ENCODE measurements at regions not wholly inside any gene's neighbourhood (a gene's known extent, or its start where the extent isn't known, plus 50 kb on each side); places are given as distances from the start of the nearest gene placed in this dataset.

DNA sequence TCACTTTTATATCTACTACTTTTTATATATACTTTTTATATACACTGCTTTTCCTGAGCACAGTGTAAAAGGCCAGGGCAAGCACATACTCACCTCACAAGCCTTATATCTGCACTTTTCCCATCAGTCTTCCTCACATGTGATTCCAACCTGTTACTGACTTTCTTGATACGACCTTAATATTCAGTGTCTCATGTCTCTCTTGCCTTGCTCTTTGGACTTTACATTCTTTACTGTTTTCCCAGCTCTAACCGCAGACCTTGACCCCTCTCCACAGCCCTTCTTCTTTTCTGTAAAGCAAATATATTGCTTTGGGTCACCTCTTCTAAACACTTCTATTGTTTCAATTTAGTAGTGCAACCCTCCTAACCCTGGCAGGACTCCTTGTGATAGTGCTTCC lies 353.1 kb upstream of the ANO5 start:
- no peaks in the 10 kb centered on the region for H3K36me3 ChIP-seq (replicated peaks in 1 of 2; ENCODE audit: control insufficient read depth in 1 of 2, insufficient read depth in 2 of 2, low read length in 1 of 2)
- no peak overlapping the region for H2AFZ ChIP-seq (ENCODE audit: low read depth)
- WGBS (ENCODE audit: low lambda C conversion rate), result 44% methylated on average over 2 of the region's 2 CpGs
- POLR2A ChIA-PET, result no interaction called here
- TF ChIP-seq, protein P1, sequence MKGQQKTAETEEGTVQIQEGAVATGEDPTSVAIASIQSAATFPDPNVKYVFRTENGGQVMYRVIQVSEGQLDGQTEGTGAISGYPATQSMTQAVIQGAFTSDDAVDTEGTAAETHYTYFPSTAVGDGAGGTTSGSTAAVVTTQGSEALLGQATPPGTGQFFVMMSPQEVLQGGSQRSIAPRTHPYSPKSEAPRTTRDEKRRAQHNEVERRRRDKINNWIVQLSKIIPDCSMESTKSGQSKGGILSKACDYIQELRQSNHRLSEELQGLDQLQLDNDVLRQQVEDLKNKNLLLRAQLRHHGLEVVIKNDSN (IDR thresholded peaks at IDR 0.05; ENCODE audit: borderline replicate concordance, low read depth), result no peak
- no peak for TF ChIP-seq TEAD4 (IDR thresholded peaks at IDR 0.05; ENCODE audit: borderline replicate concordance, insufficient read depth)
- no peak for TF ChIP-seq TAF1 (IDR thresholded peaks at IDR 0.05; ENCODE audit: borderline replicate concordance, low read depth, low read length)
- TF ChIP-seq, protein P2, sequence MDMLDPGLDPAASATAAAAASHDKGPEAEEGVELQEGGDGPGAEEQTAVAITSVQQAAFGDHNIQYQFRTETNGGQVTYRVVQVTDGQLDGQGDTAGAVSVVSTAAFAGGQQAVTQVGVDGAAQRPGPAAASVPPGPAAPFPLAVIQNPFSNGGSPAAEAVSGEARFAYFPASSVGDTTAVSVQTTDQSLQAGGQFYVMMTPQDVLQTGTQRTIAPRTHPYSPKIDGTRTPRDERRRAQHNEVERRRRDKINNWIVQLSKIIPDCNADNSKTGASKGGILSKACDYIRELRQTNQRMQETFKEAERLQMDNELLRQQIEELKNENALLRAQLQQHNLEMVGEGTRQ (IDR thresholded peaks at IDR 0.05; ENCODE audit: borderline replicate concordance, low read depth, low read length), result no peak
- TF ChIP-seq CHD2 (IDR thresholded peaks at IDR 0.05; ENCODE audit: low read length, partially characterized antibody), result no peak
- no peak for TF ChIP-seq TCF12 (IDR thresholded peaks at IDR 0.05)
- TF ChIP-seq SMC3 (IDR thresholded peaks at IDR 0.05; ENCODE audit: low read depth, low read length), result no peak
- TF ChIP-seq FOXM1 (IDR thresholded peaks at IDR 0.05; ENCODE audit: low read depth), result no peak
- no peak for TF ChIP-seq GATA2 (CRISPR knock-in tag; IDR thresholded peaks at IDR 0.05)
- no peak for TF ChIP-seq ELF1 (IDR thresholded peaks at IDR 0.05)
- TF ChIP-seq, protein P3, sequence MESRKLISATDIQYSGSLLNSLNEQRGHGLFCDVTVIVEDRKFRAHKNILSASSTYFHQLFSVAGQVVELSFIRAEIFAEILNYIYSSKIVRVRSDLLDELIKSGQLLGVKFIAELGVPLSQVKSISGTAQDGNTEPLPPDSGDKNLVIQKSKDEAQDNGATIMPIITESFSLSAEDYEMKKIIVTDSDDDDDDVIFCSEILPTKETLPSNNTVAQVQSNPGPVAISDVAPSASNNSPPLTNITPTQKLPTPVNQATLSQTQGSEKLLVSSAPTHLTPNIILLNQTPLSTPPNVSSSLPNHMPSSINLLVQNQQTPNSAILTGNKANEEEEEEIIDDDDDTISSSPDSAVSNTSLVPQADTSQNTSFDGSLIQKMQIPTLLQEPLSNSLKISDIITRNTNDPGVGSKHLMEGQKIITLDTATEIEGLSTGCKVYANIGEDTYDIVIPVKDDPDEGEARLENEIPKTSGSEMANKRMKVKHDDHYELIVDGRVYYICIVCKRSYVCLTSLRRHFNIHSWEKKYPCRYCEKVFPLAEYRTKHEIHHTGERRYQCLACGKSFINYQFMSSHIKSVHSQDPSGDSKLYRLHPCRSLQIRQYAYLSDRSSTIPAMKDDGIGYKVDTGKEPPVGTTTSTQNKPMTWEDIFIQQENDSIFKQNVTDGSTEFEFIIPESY (IDR thresholded peaks at IDR 0.05; ENCODE audit: borderline replicate concordance, low read depth), result no peak
- TF ChIP-seq, protein P4, sequence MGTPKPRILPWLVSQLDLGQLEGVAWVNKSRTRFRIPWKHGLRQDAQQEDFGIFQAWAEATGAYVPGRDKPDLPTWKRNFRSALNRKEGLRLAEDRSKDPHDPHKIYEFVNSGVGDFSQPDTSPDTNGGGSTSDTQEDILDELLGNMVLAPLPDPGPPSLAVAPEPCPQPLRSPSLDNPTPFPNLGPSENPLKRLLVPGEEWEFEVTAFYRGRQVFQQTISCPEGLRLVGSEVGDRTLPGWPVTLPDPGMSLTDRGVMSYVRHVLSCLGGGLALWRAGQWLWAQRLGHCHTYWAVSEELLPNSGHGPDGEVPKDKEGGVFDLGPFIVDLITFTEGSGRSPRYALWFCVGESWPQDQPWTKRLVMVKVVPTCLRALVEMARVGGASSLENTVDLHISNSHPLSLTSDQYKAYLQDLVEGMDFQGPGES (IDR thresholded peaks at IDR 0.05; ENCODE audit: low read depth, low read length), result no peak
- TF ChIP-seq, protein P5, sequence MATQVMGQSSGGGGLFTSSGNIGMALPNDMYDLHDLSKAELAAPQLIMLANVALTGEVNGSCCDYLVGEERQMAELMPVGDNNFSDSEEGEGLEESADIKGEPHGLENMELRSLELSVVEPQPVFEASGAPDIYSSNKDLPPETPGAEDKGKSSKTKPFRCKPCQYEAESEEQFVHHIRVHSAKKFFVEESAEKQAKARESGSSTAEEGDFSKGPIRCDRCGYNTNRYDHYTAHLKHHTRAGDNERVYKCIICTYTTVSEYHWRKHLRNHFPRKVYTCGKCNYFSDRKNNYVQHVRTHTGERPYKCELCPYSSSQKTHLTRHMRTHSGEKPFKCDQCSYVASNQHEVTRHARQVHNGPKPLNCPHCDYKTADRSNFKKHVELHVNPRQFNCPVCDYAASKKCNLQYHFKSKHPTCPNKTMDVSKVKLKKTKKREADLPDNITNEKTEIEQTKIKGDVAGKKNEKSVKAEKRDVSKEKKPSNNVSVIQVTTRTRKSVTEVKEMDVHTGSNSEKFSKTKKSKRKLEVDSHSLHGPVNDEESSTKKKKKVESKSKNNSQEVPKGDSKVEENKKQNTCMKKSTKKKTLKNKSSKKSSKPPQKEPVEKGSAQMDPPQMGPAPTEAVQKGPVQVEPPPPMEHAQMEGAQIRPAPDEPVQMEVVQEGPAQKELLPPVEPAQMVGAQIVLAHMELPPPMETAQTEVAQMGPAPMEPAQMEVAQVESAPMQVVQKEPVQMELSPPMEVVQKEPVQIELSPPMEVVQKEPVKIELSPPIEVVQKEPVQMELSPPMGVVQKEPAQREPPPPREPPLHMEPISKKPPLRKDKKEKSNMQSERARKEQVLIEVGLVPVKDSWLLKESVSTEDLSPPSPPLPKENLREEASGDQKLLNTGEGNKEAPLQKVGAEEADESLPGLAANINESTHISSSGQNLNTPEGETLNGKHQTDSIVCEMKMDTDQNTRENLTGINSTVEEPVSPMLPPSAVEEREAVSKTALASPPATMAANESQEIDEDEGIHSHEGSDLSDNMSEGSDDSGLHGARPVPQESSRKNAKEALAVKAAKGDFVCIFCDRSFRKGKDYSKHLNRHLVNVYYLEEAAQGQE (IDR thresholded peaks at IDR 0.05; ENCODE audit: low read depth, low read length), result no peak
- no peak for TF ChIP-seq RCOR1 (IDR thresholded peaks at IDR 0.05; ENCODE audit: low read length)
- no peaks in the 10 kb centered on the region for H3K4me1 ChIP-seq (ENCODE audit: control insufficient read depth in 1 of 2, insufficient read depth in 2 of 2, low read depth in 1 of 2, low read length in 1 of 2)
- peaks cover 5% of the 10 kb centered on the region; the same call in 1 of the 2 replicates for H3K9me3 ChIP-seq
- H3F3A ChIP-seq (replicated peaks; ENCODE audit: insufficient read depth), result no peaks in the 10 kb centered on the region
- H4K20me1 ChIP-seq (ENCODE audit: insufficient read depth), result no peaks in the 10 kb centered on the region
- no peak overlapping the region for H3K4me2 ChIP-seq
- no peak for DNase-seq
- no peak overlapping the region for H3K4me3 ChIP-seq (ENCODE audit: low read depth in 2 of 2, low read length in 1 of 2)
- H3K79me2 ChIP-seq (ENCODE audit: insufficient read depth), result no peaks in the 10 kb centered on the region
- no peaks in the 10 kb centered on the region for H3K27me3 ChIP-seq (ENCODE audit: insufficient read depth)
- no peaks in the 10 kb centered on the region for H3K9me2 ChIP-seq
- CTCF ChIA-PET, result no interaction called here
- no peak overlapping the region for H3K9ac ChIP-seq
- no peak overlapping the region for H3K27ac ChIP-seq (ENCODE audit: low read depth in 2 of 2, low read length in 1 of 2)
